OCI-LY7 (cell line): ENCODE measurements at regions not wholly inside any gene's neighbourhood (a gene's known extent, or its start where the extent isn't known, plus 50 kb on each side); places are given as distances from the start of the nearest gene placed in this dataset.

Source experiments
- EZH2phosphoT487 ChIP-seq: fragments of 200-600 bp; sonication (generic); IDR thresholded peaks from 2 replicates; pipeline ENCODE4 v1.6.1; 2018; ENCODE audit warnings: low read depth, borderline replicate concordance, mild to moderate bottlenecking, mixed run types, antibody characterized with exemption, low read length, moderate library complexity, mixed read lengths
- TF ChIP-seq, protein P1 (sequence below): fragments of 200-600 bp; sonication (generic); conservative IDR thresholded peaks from 2 replicates; pipeline ENCODE4 v1.5.1; 2014; ENCODE audit warnings: mild to moderate bottlenecking, antibody characterized with exemption, low read length, moderate library complexity, mixed read lengths

- TF ChIP-seq, protein P1, sequence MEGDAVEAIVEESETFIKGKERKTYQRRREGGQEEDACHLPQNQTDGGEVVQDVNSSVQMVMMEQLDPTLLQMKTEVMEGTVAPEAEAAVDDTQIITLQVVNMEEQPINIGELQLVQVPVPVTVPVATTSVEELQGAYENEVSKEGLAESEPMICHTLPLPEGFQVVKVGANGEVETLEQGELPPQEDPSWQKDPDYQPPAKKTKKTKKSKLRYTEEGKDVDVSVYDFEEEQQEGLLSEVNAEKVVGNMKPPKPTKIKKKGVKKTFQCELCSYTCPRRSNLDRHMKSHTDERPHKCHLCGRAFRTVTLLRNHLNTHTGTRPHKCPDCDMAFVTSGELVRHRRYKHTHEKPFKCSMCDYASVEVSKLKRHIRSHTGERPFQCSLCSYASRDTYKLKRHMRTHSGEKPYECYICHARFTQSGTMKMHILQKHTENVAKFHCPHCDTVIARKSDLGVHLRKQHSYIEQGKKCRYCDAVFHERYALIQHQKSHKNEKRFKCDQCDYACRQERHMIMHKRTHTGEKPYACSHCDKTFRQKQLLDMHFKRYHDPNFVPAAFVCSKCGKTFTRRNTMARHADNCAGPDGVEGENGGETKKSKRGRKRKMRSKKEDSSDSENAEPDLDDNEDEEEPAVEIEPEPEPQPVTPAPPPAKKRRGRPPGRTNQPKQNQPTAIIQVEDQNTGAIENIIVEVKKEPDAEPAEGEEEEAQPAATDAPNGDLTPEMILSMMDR = no peak
- no peak for TF ChIP-seq EZH2phosphoT487
Observed at GRCh38 chr1:21341022-21341421, 50.8 kb upstream of the ECE1 start.
